HL-60 (cell line): ENCODE measurements at regions not wholly inside any gene's neighbourhood (a gene's known extent, or its start where the extent isn't known, plus 50 kb on each side); places are given as distances from the start of the nearest gene placed in this dataset.

Experiments used
- DNase-seq, 2 experiments: peaks; one replicate each; pipeline ENCODE4 v3.0.0-alpha.2; 2010 to 2020; ENCODE audit warnings: low read depth in 1 of 2, low spot score in 1 of 2
- H3K27ac ChIP-seq: fragments of 250-450 bp; sonication (Bioruptor Pico); replicated peaks from 2 replicates; pipeline ENCODE4 v1.5.1; 2020; ENCODE audit warnings: mild to moderate bottlenecking, moderate library complexity
- H3K27me3 ChIP-seq: fragments of 250-450 bp; sonication (Bioruptor Pico); 2 replicates; pipeline ENCODE4 v1.5.1; 2021; ENCODE audit warnings: mild to moderate bottlenecking, moderate library complexity; ENCODE audit not compliant: insufficient read depth, poor library complexity, severe bottlenecking
- H3K4me3 ChIP-seq: replicated peaks from 2 replicates; pipeline ENCODE4 v1.5.1; 2011; ENCODE audit warnings: mild to moderate bottlenecking, control low read depth, low read length; ENCODE audit not compliant: insufficient read depth
- CTCF ChIP-seq: IDR thresholded peaks from one replicate; pipeline ENCODE4 v1.5.1; 2011; ENCODE audit warnings: low read length, control low read depth, inconsistent platforms; ENCODE audit not compliant: insufficient read depth
- GABPA ChIP-seq: IDR thresholded peaks from 2 replicates; pipeline ENCODE4 v1.6.1; 2012; ENCODE audit warnings: low read depth
- POLR2AphosphoS5 ChIP-seq: IDR thresholded peaks from 2 replicates; pipeline ENCODE4 v1.6.1; 2012; ENCODE audit warnings: low read depth
- REST ChIP-seq: IDR thresholded peaks from 2 replicates; pipeline ENCODE4 v1.6.1; 2012; ENCODE audit warnings: low read depth; ENCODE audit not compliant: insufficient replicate concordance
- SPI1 ChIP-seq: IDR thresholded peaks from 2 replicates; pipeline ENCODE4 v1.6.1; 2012; ENCODE audit warnings: low read depth, mild to moderate bottlenecking, borderline replicate concordance

- H3K4me3 ChIP-seq: no peak overlapping the region
- DNase-seq: no peak
- H3K27ac ChIP-seq: no peak overlapping the region
- no peaks in the 10 kb centered on the region for H3K27me3 ChIP-seq
- TF ChIP-seq GABPA (no peak), SPI1 (no peak)
Observed at GRCh38 chr13:50670847-50671496, 172.5 kb downstream of the DLEU7 start.

GRCh38 chr13:50671497-50671850, 172.0 kb downstream of the DLEU7 start:
- DNase-seq: no peak
- no peak for TF ChIP-seq SPI1
- TF ChIP-seq REST: no peak
- no peak for TF ChIP-seq CTCF
- TF ChIP-seq POLR2AphosphoS5: no peak
- no peak for TF ChIP-seq GABPA
- H3K27me3 ChIP-seq: no peaks in the 10 kb centered on the region
- H3K27ac ChIP-seq: no peak overlapping the region
- H3K4me3 ChIP-seq: no peak overlapping the region

GRCh38 chr13:50672025-50672424, 171.5 kb downstream of the DLEU7 start:
- H3K27ac ChIP-seq: no peak overlapping the region
- DNase-seq: peak in 1 of 2 experiments; percentile 16
- TF ChIP-seq SPI1: no peak
- TF ChIP-seq CTCF: no peak
- TF ChIP-seq REST: no peak
- TF ChIP-seq GABPA: no peak
- no peak for TF ChIP-seq POLR2AphosphoS5
- no peak overlapping the region for H3K4me3 ChIP-seq
- no peaks in the 10 kb centered on the region for H3K27me3 ChIP-seq

- Histone ChIP-seq H3K27ac (no peak overlapping the region), H3K27me3 (no peaks in the 10 kb centered on the region), H3K4me3 (no peak overlapping the region)
- TF ChIP-seq GABPA (no peak), SPI1 (0 out of 2 replicates have a peak, but pooled peaks have one; percentile 20)
- DNase-seq: no peak
Observed at GRCh38 chr13:50675651-50676050, 167.8 kb downstream of the DLEU7 start.

- TF ChIP-seq REST: no peak
- TF ChIP-seq SPI1: no peak; the same call in 1 of the 2 replicates
- TF ChIP-seq POLR2AphosphoS5: no peak
- TF ChIP-seq CTCF: no peak
- no peak for TF ChIP-seq GABPA
- H3K4me3 ChIP-seq: no peak overlapping the region
- DNase-seq: peak in 1 of 2 experiments; percentile 18
- no peaks in the 10 kb centered on the region for H3K27me3 ChIP-seq
- no peak overlapping the region for H3K27ac ChIP-seq
Observed at GRCh38 chr13:50676602-50677001, 166.9 kb downstream of the DLEU7 start.
